Keratinocyte (primary cell): ENCODE measurements at regions not wholly inside any gene's neighbourhood (a gene's known extent, or its start where the extent isn't known, plus 50 kb on each side); places are given as distances from the start of the nearest gene placed in this dataset.

Source experiments
- DNase-seq: peaks from one replicate; pipeline ENCODE4 v3.0.0-alpha.2; 2011; ENCODE audit warnings: low read depth, missing footprints, low spot score
- FAIRE-seq: peaks from 2 replicates; lab custom pipeline; 2011; peaks lifted over from hg19 to GRCh38; lab: Jason Lieb, UNC
- H2AFZ ChIP-seq: 2 replicates; pipeline ENCODE4 v1.6.0; 2012; ENCODE audit warnings: low read length, control low read depth, inconsistent platforms; ENCODE audit not compliant: control insufficient read depth
- H3K27ac ChIP-seq: 2 replicates; pipeline ENCODE4 v1.5.1; 2011; ENCODE audit warnings: low read length; ENCODE audit not compliant: control insufficient read depth, insufficient read depth
- H3K27me3 ChIP-seq: 3 replicates; pipeline ENCODE4 v1.6.0; 2011; ENCODE audit warnings: low read length; ENCODE audit not compliant: control insufficient read depth, insufficient read depth; ENCODE audit errors: extremely low read depth
- H3K36me3 ChIP-seq, 2 experiments: 2 replicates in 1 of 2; 3 replicates in 1 of 2; pipeline ENCODE4 v1.5.1; 2011; ENCODE audit warnings: low read length in 2 of 2, mild to moderate bottlenecking in 1 of 2; ENCODE audit not compliant: control insufficient read depth in 2 of 2, insufficient read depth in 2 of 2; ENCODE audit errors: extremely low read depth in 1 of 2
- H3K4me1 ChIP-seq: 3 replicates; pipeline ENCODE4 v1.5.1; 2011; ENCODE audit warnings: low read length; ENCODE audit not compliant: control insufficient read depth, insufficient read depth; ENCODE audit errors: extremely low read depth
- H3K4me2 ChIP-seq: 3 replicates; pipeline ENCODE4 v1.6.0; 2011; ENCODE audit warnings: low read depth, low read length; ENCODE audit not compliant: control insufficient read depth, insufficient read depth; ENCODE audit errors: extremely low read depth
- H3K4me3 ChIP-seq, 3 experiments: fragments of 200-600 bp in 1 of 3; sonication (generic) in 1 of 3; 2 replicates in 2 of 3; 3 replicates in 1 of 3; pipeline ENCODE4 v1.5.1; 2011 to 2016; ENCODE audit warnings: low read length in 3 of 3, mild to moderate bottlenecking in 3 of 3, control low read depth in 2 of 3, inconsistent platforms in 1 of 3, low read depth in 1 of 3, mixed read lengths in 1 of 3, mixed run types in 1 of 3, moderate library complexity in 1 of 3; ENCODE audit not compliant: control insufficient read depth in 2 of 3, insufficient read depth in 2 of 3; ENCODE audit errors: extremely low read depth in 1 of 3
- H3K79me2 ChIP-seq: 2 replicates; pipeline ENCODE4 v1.6.0; 2012; ENCODE audit warnings: low read length; ENCODE audit not compliant: control insufficient read depth, insufficient read depth
- H3K9ac ChIP-seq: 3 replicates; pipeline ENCODE4 v1.6.0; 2011; ENCODE audit warnings: low read length; ENCODE audit not compliant: control insufficient read depth, insufficient read depth; ENCODE audit errors: extremely low read depth
- H3K9me1 ChIP-seq: 3 replicates; pipeline ENCODE4 v1.6.0; 2011; ENCODE audit warnings: low read length; ENCODE audit not compliant: control insufficient read depth, insufficient read depth; ENCODE audit errors: extremely low read depth
- H3K9me3 ChIP-seq: 2 replicates; pipeline ENCODE4 v1.5.1; 2012; ENCODE audit warnings: low read depth, low read length; ENCODE audit not compliant: control insufficient read depth
- H4K20me1 ChIP-seq: 3 replicates; pipeline ENCODE4 v1.6.0; 2011; ENCODE audit warnings: low read length; ENCODE audit not compliant: control insufficient read depth, insufficient read depth; ENCODE audit errors: extremely low read depth
- CTCF ChIP-seq, 3 experiments: IDR thresholded peaks in 1 of 3; conservative IDR thresholded peaks in 1 of 3; optimal IDR thresholded peaks in 1 of 3; 2 replicates in 2 of 3; 3 replicates in 1 of 3; pipeline versions ENCODE3 to v1.5.1; 2011; ENCODE audit warnings: low read length in 3 of 3, mild to moderate bottlenecking in 3 of 3, moderate library complexity in 2 of 3, control low read depth in 1 of 3, inconsistent platforms in 1 of 3; ENCODE audit not compliant: insufficient read depth in 2 of 3; ENCODE audit errors: extremely low read depth in 1 of 3
- EZH2 ChIP-seq: IDR thresholded peaks from one replicate; pipeline ENCODE4 v1.6.1; 2012; ENCODE audit warnings: inconsistent platforms, mild to moderate bottlenecking, low read length, moderate library complexity
- dilution Hi-C: fragments of 300-500 bp; cut with MboI; formaldehyde crosslinking; loops from one replicate; pipeline ENCODE4 v1.7.0; 2020; ENCODE audit warnings: low sequenced_read_pairs; ENCODE audit not compliant: extremely low pct_ligation_motif_present

GRCh38 chrX:40177489-40177888 is 79.7 kb upstream of the BCOR start:
- Histone ChIP-seq H3K79me2 (no peaks in the 10 kb centered on the region), H3K9ac (no peak overlapping the region), H3K4me1 (peaks cover 4% of the 10 kb centered on the region), H3K9me3 (no peaks in the 10 kb centered on the region), H3K4me2 (no peak overlapping the region), H3K27me3 (peaks cover 14% of the 10 kb centered on the region), H3K36me3 (no peaks in the 10 kb centered on the region), H4K20me1 (no peaks in the 10 kb centered on the region), H3K27ac (no peak overlapping the region), H3K9me1 (no peaks in the 10 kb centered on the region), H2AFZ (no peak overlapping the region), H3K4me3 (no peak overlapping the region)
- FAIRE-seq (no peak), DNase-seq (no peak)
- TF ChIP-seq CTCF (optimal IDR thresholded peaks at IDR 0.05 in 1 of 3, IDR thresholded peaks at IDR 0.05 in 1 of 3, conservative IDR thresholded peaks at IDR 0.05 in 1 of 3; ENCODE audit: extremely low read depth in 1 of 3, insufficient read depth in 2 of 3, low read length in 3 of 3) (no peak), EZH2 (no peak)
- dilution Hi-C loops: no loop called here

GRCh38 chrX:40177117-40177430 is 79.3 kb upstream of the BCOR start:
- peaks cover 18% of the 10 kb centered on the region for H3K27me3 ChIP-seq
- H3K9me1 ChIP-seq: no peaks in the 10 kb centered on the region
- no peak overlapping the region for H3K4me3 ChIP-seq
- no peak overlapping the region for H3K27ac ChIP-seq
- H3K4me2 ChIP-seq: no peak overlapping the region
- no peak overlapping the region for H2AFZ ChIP-seq
- H3K36me3 ChIP-seq: no peaks in the 10 kb centered on the region
- DNase-seq: no peak
- TF ChIP-seq EZH2 (no peak), CTCF (optimal IDR thresholded peaks at IDR 0.05 in 1 of 3, IDR thresholded peaks at IDR 0.05 in 1 of 3, conservative IDR thresholded peaks at IDR 0.05 in 1 of 3; ENCODE audit: extremely low read depth in 1 of 3, insufficient read depth in 2 of 3, low read length in 3 of 3) (no peak)
- FAIRE-seq: no peak
- dilution Hi-C loops: no loop called here
- H3K9ac ChIP-seq: no peak overlapping the region
- H3K79me2 ChIP-seq: no peaks in the 10 kb centered on the region
- H3K4me1 ChIP-seq: peaks cover 4% of the 10 kb centered on the region
- H4K20me1 ChIP-seq: no peaks in the 10 kb centered on the region
- H3K9me3 ChIP-seq: no peaks in the 10 kb centered on the region
